Breast epithelium (tissue), 4 donors: ENCODE measurements at regions not wholly inside any gene's neighbourhood (a gene's known extent, or its start where the extent isn't known, plus 50 kb on each side); places are given as distances from the start of the nearest gene placed in this dataset.

Experiments
- DNase-seq, 2 donors: peaks; one replicate each; pipeline ENCODE4 v3.0.0-alpha.2; 2019; ENCODE audit warnings: low spot score in 2 of 2
- H3K27ac ChIP-seq, 2 donors: fragments of 200-600 bp; sonication (generic) in 1 of 2; one replicate each; pipeline ENCODE4 v1.5.1; 2016 to 2019; ENCODE audit warnings: mild to moderate bottlenecking in 1 of 2
- H3K27me3 ChIP-seq, 2 donors: fragments of 200-600 bp; sonication (generic) in 1 of 2; one replicate each; pipeline versions ENCODE4 v1.5.1 to v1.6.0; 2017 to 2019; ENCODE audit warnings: control low read depth in 1 of 2, mild to moderate bottlenecking in 1 of 2
- H3K36me3 ChIP-seq: fragments of 200-600 bp; one replicate; pipeline ENCODE4 v1.5.1; 2019
- H3K4me1 ChIP-seq, 2 donors: fragments of 200-600 bp; sonication (generic); one replicate each; pipeline ENCODE4 v1.5.1; 2016 to 2019; ENCODE audit warnings: control low read depth in 1 of 2
- H3K4me3 ChIP-seq, 3 donors: fragments of 200-600 bp; sonication (generic); 1 replicate in 2 of 3; 2 replicates in 1 of 3; pipeline ENCODE4 v1.5.1; 2016 to 2019; ENCODE audit warnings: mild to moderate bottlenecking in 3 of 3, moderate library complexity in 2 of 3
- H3K9me3 ChIP-seq, 2 donors: fragments of 200-600 bp; sonication (generic) in 1 of 2; one replicate each; pipeline ENCODE4 v1.5.1; 2016 to 2019; ENCODE audit warnings: control low read depth in 1 of 2
- POLR2A ChIP-seq: fragments of 450-650 bp; IDR thresholded peaks from one replicate; pipeline ENCODE4 v1.6.1; 2016; ENCODE audit warnings: antibody characterized with exemption, mild to moderate bottlenecking, moderate library complexity
- POLR2AphosphoS5 ChIP-seq, 3 donors: sonication (generic); formaldehyde crosslinking; IDR thresholded peaks; one replicate each; pipeline ENCODE4 v1.6.1; 2017; ENCODE audit warnings: antibody characterized with exemption in 3 of 3
- intact Hi-C: fragments of 100-400 bp; cut with DNase I; formaldehyde crosslinking; loops from one replicate; pipeline ENCODE4 v1.15.1; 2023; ENCODE audit warnings: low total_unique reads
- TF ChIP-seq, protein P1 (sequence below), 3 donors: fragments of 450-650 bp; IDR thresholded peaks; one replicate each; pipeline ENCODE4 v1.5.1; 2016 to 2017; ENCODE audit warnings: antibody characterized with exemption in 3 of 3, mild to moderate bottlenecking in 3 of 3, moderate library complexity in 3 of 3

DNA sequence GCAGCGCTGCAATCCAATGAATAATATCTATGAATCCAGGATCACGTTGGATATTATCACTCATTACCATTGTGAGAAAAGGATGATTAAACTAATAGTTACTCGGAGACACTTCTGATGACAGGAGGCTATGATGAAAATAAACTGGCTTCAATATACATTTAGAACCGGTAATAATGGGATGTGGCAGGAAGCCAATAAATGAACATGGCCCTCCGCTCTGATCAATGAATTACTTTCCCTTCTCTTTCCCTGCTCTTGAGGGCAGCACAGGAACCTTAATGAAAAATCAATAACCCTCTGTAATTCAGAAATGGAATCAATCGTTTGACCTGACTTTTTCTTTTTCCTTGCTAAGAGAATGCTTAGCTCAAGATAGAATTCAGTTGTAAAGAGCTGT, 103.9 kb upstream of the PAQR3 start:
- no peak for DNase-seq
- H3K9me3 ChIP-seq = no peaks in the 10 kb centered on the region
- H3K4me1 ChIP-seq = no peaks in the 10 kb centered on the region
- H3K4me3 ChIP-seq = no peak overlapping the region
- H3K27me3 ChIP-seq = no peaks in the 10 kb centered on the region
- intact Hi-C loops = no loop called here
- no peak overlapping the region for H3K27ac ChIP-seq
- TF ChIP-seq POLR2A (no peak), POLR2AphosphoS5 (IDR thresholded peaks at IDR 0.05) (no peak)
- TF ChIP-seq, protein P1, sequence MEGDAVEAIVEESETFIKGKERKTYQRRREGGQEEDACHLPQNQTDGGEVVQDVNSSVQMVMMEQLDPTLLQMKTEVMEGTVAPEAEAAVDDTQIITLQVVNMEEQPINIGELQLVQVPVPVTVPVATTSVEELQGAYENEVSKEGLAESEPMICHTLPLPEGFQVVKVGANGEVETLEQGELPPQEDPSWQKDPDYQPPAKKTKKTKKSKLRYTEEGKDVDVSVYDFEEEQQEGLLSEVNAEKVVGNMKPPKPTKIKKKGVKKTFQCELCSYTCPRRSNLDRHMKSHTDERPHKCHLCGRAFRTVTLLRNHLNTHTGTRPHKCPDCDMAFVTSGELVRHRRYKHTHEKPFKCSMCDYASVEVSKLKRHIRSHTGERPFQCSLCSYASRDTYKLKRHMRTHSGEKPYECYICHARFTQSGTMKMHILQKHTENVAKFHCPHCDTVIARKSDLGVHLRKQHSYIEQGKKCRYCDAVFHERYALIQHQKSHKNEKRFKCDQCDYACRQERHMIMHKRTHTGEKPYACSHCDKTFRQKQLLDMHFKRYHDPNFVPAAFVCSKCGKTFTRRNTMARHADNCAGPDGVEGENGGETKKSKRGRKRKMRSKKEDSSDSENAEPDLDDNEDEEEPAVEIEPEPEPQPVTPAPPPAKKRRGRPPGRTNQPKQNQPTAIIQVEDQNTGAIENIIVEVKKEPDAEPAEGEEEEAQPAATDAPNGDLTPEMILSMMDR (IDR thresholded peaks at IDR 0.05) = no peak
- no peaks in the 10 kb centered on the region for H3K36me3 ChIP-seq

DNA sequence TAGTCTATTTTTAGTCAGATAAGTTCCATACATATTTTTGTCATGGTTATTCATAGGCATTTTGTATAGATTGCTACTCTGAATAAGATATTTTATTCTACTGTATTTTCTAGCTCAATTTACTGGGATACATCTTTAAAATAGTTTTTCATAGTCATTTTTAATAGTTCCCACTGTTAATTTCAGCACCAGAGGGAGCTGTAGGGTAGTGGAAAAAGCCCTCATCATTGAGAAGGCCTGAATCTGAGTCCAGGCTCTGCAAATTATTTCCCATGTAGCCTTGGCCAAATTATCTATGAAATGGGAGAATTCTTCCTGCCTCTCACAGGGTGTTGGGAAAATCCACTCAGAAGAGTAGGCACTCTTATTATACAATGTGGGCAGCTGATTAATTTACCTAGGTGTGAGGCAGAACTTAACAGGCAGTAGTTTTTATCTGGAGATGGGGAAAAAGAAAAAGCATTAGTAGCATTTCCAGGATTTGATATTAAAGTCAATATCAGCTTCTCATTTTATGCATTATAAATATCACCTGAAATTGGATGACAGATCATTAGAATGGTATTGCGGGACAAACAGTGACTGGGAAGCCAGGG, 102.9 kb upstream of the PAQR3 start:
- H3K4me3 ChIP-seq = no peak overlapping the region
- no peaks in the 10 kb centered on the region for H3K27me3 ChIP-seq
- H3K4me1 ChIP-seq = no peaks in the 10 kb centered on the region
- intact Hi-C loops = no loop called here
- no peaks in the 10 kb centered on the region for H3K9me3 ChIP-seq
- no peak for DNase-seq
- TF ChIP-seq POLR2A = no peak
- TF ChIP-seq, protein P1 (IDR thresholded peaks at IDR 0.05) = peak; percentile 14 to 56 (median 49)
- no peak overlapping the region for H3K27ac ChIP-seq
- H3K36me3 ChIP-seq = no peaks in the 10 kb centered on the region

DNA sequence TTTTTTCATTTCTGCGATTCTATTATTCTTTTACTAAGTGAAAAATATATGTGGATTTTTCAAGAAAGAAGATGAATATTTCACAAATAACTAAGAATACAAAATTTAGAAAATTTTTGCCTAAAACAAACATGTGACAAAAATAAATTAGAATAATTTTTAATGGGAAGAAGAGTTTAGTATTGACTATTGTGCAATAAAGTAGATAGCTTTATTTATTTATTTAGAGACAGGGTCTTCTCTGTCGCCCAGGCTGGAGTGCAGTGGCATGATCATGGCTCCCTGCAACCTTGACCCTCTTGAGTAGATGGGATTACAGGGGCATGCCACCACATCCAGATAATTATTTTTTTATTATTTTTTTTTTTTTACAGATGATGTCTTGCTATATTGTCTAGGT, 95.3 kb upstream of the PAQR3 start:
- no peak overlapping the region for H3K4me3 ChIP-seq
- no peaks in the 10 kb centered on the region for H3K36me3 ChIP-seq
- no peaks in the 10 kb centered on the region for H3K9me3 ChIP-seq
- no peaks in the 10 kb centered on the region for H3K4me1 ChIP-seq
- no peak for TF ChIP-seq POLR2AphosphoS5 (IDR thresholded peaks at IDR 0.05)
- TF ChIP-seq, protein P1 (IDR thresholded peaks at IDR 0.05) = no peak
- no peak for TF ChIP-seq POLR2A
- no peak overlapping the region for H3K27ac ChIP-seq
- intact Hi-C loops = no loop called here
- DNase-seq = no peak
- H3K27me3 ChIP-seq = no peaks in the 10 kb centered on the region

DNA sequence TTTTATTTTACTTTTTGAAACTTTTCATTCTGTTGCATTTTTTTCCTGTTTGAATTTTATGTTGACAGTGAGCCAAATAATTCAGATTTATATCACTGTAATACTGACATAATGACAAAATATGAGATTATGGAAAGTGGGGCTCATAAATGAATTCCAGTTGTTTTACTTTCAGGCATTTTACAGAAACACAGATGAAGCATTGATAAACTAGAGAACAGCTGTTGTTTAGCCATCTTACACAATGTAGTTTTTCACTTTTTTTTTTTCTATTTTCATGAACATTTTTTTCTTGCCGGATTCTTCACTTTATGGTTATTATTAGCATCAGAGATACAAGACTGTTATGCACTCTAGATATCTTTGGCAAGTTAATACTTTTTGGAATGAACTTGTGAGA, 91.7 kb upstream of the PAQR3 start:
- H3K27me3 ChIP-seq = no peaks in the 10 kb centered on the region
- H3K9me3 ChIP-seq = no peaks in the 10 kb centered on the region
- TF ChIP-seq POLR2AphosphoS5 (IDR thresholded peaks at IDR 0.05) = no peak
- TF ChIP-seq, protein P1 (IDR thresholded peaks at IDR 0.05) = no peak
- TF ChIP-seq POLR2A = no peak
- H3K36me3 ChIP-seq = no peaks in the 10 kb centered on the region
- DNase-seq = no peak
- H3K27ac ChIP-seq = no peak overlapping the region
- H3K4me1 ChIP-seq = no peaks in the 10 kb centered on the region
- intact Hi-C loops = no loop called here
- H3K4me3 ChIP-seq = no peak overlapping the region

DNA sequence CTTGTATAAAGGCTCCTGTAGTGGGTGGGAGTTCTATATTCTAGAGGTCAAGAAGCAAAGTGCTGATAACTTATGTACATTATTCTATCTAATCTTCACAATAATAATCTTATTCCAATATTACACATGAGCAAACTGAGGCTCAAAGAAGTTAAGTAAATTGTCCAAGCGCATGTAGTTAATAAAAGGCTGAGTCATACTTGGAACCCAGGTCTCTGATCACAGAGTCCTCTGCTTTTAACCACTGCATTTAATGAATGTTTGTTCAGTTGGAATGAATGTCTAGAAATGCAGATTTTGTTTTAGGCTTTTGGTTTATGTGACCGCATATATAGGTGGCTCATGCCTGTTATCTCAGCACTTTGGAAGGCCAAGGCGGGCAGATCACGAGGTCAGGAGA, 88.4 kb upstream of the PAQR3 start:
- no peak overlapping the region for H3K27ac ChIP-seq
- H3K9me3 ChIP-seq = no peaks in the 10 kb centered on the region
- TF ChIP-seq, protein P1 (IDR thresholded peaks at IDR 0.05) = no peak
- TF ChIP-seq POLR2AphosphoS5 (IDR thresholded peaks at IDR 0.05) (no peak), POLR2A (no peak)
- H3K36me3 ChIP-seq = no peaks in the 10 kb centered on the region
- H3K4me3 ChIP-seq = no peak overlapping the region
- intact Hi-C loops = no loop called here
- DNase-seq = no peak
- H3K4me1 ChIP-seq = no peaks in the 10 kb centered on the region
- H3K27me3 ChIP-seq = no peaks in the 10 kb centered on the region
